Liver (tissue), 8 donors: ENCODE measurements at regions not wholly inside any gene's neighbourhood (a gene's known extent, or its start where the extent isn't known, plus 50 kb on each side); places are given as distances from the start of the nearest gene placed in this dataset.

Experiments
- DNase-seq: peaks from one replicate; pipeline ENCODE4 v3.0.0-alpha.2; 2017; ENCODE audit warnings: low spot score
- H3K27ac ChIP-seq, 2 donors: one replicate each; pipeline ENCODE4 v1.7.0; 2013; ENCODE audit warnings: inconsistent platforms in 2 of 2, low read length in 2 of 2, control low read depth in 1 of 2, low read depth in 1 of 2, mild to moderate bottlenecking in 1 of 2
- H3K27me3 ChIP-seq, 4 donors: one replicate each; pipeline versions ENCODE4 v1.6.1 to v1.7.0; 2013; ENCODE audit warnings: low read length in 3 of 4, inconsistent platforms in 1 of 4, mild to moderate bottlenecking in 1 of 4, moderate library complexity in 1 of 4; ENCODE audit not compliant: control insufficient read depth in 4 of 4, insufficient read depth in 4 of 4
- H3K36me3 ChIP-seq, 4 donors: one replicate each; pipeline versions ENCODE4 v1.6.1 to v1.7.0; 2013; ENCODE audit warnings: low read length in 3 of 4, mild to moderate bottlenecking in 3 of 4, low read depth in 1 of 4, moderate library complexity in 1 of 4; ENCODE audit not compliant: control insufficient read depth in 4 of 4, insufficient read depth in 3 of 4
- H3K4me1 ChIP-seq, 4 donors: one replicate each; pipeline versions ENCODE4 v1.6.1 to v1.7.0; 2013; ENCODE audit warnings: low read length in 3 of 4, mild to moderate bottlenecking in 3 of 4, moderate library complexity in 1 of 4; ENCODE audit not compliant: control insufficient read depth in 4 of 4, insufficient read depth in 4 of 4
- H3K4me3 ChIP-seq, 3 donors: one replicate each; pipeline versions ENCODE4 v1.6.1 to v1.7.0; 2013; ENCODE audit warnings: low read length in 3 of 3, control low read depth in 1 of 3, low read depth in 1 of 3, mild to moderate bottlenecking in 1 of 3
- H3K9ac ChIP-seq, 2 donors: one replicate each; pipeline ENCODE4 v1.7.0; 2013; ENCODE audit warnings: low read length in 2 of 2, mild to moderate bottlenecking in 2 of 2, moderate library complexity in 2 of 2, control low read depth in 1 of 2, low read depth in 1 of 2
- H3K9me3 ChIP-seq, 4 donors: one replicate each; pipeline versions ENCODE4 v1.6.1 to v1.7.0; 2013; ENCODE audit warnings: low read length in 3 of 4; ENCODE audit not compliant: control insufficient read depth in 4 of 4
- ATF3 ChIP-seq: IDR thresholded peaks from 2 replicates; pipeline ENCODE4 v1.6.1; 2016; ENCODE audit warnings: antibody characterized with exemption
- EGR1 ChIP-seq, 2 donors: IDR thresholded peaks; 2 replicates each; pipeline ENCODE4 v1.6.1; 2016 to 2018; ENCODE audit warnings: antibody characterized with exemption in 2 of 2, low read depth in 2 of 2
- FOXA2 ChIP-seq: IDR thresholded peaks from 2 replicates; pipeline ENCODE4 v1.6.1; 2016; ENCODE audit warnings: antibody characterized with exemption
- GABPA ChIP-seq, 2 donors: IDR thresholded peaks in 1 of 2; conservative IDR thresholded peaks in 1 of 2; 2 replicates each; pipeline ENCODE4 v1.6.1; 2016; ENCODE audit warnings: antibody characterized with exemption in 2 of 2, mild to moderate bottlenecking in 1 of 2, moderate library complexity in 1 of 2
- HNF4A ChIP-seq, 2 donors: conservative IDR thresholded peaks; 2 replicates each; pipeline ENCODE4 v1.6.1; 2016; ENCODE audit warnings: antibody characterized with exemption in 2 of 2, mild to moderate bottlenecking in 2 of 2
- HNF4G ChIP-seq: IDR thresholded peaks from 2 replicates; pipeline ENCODE4 v1.6.1; 2016; ENCODE audit warnings: antibody characterized with exemption
- JUND ChIP-seq, 2 donors: IDR thresholded peaks; 2 replicates each; pipeline ENCODE4 v1.6.1; 2016; ENCODE audit warnings: antibody characterized with exemption in 2 of 2
- NR2F2 ChIP-seq: IDR thresholded peaks from 2 replicates; pipeline ENCODE4 v1.6.1; 2016; ENCODE audit warnings: antibody characterized with exemption
- RAD21 ChIP-seq, 2 donors: IDR thresholded peaks; 2 replicates each; pipeline ENCODE4 v1.6.1; 2016; ENCODE audit warnings: antibody characterized with exemption in 2 of 2, mild to moderate bottlenecking in 2 of 2
- REST ChIP-seq: IDR thresholded peaks from 2 replicates; pipeline ENCODE4 v1.6.1; 2016; ENCODE audit warnings: antibody characterized with exemption, mild to moderate bottlenecking
- RXRA ChIP-seq, 2 donors: IDR thresholded peaks; 2 replicates each; pipeline ENCODE4 v1.6.1; 2017 to 2018; ENCODE audit warnings: antibody characterized with exemption in 2 of 2, mild to moderate bottlenecking in 1 of 2
- SP1 ChIP-seq: IDR thresholded peaks from 2 replicates; pipeline ENCODE4 v1.6.1; 2018; ENCODE audit warnings: antibody characterized with exemption, mild to moderate bottlenecking
- TAF1 ChIP-seq: conservative IDR thresholded peaks from 2 replicates; pipeline ENCODE4 v1.6.1; 2016; ENCODE audit warnings: antibody characterized with exemption, mild to moderate bottlenecking
- YY1 ChIP-seq: IDR thresholded peaks from 2 replicates; pipeline ENCODE4 v1.6.1; 2016; ENCODE audit warnings: antibody characterized with exemption, mild to moderate bottlenecking
- ZBTB33 ChIP-seq: IDR thresholded peaks from 2 replicates; pipeline ENCODE4 v1.6.1; 2016; ENCODE audit warnings: antibody characterized with exemption
- WGBS: extraction: QIAGEN DNeasy Blood & Tissue Kit; methylation state at CpG from one replicate; pipeline ENCODE4 v1.1.7; 2013; 5-methylcytosine and 5-hydroxymethylcytosine counted together
- TF ChIP-seq, protein P1 (sequence below): IDR thresholded peaks from 2 replicates; pipeline ENCODE4 v1.6.1; 2016; ENCODE audit warnings: antibody characterized with exemption
- TF ChIP-seq, protein P2 (sequence below): fragments of 150-350 bp; IDR thresholded peaks from 2 replicates; pipeline ENCODE4 v1.5.1; 2017; ENCODE audit warnings: improper control_type of control experiment, low read depth, low read length; ENCODE audit not compliant: missing input control
- donor health status: healthy.
- donor health status: healthy.
- donor health status: healthy.
- donor health status: healthy.
- donor health status: healthy.

DNA sequence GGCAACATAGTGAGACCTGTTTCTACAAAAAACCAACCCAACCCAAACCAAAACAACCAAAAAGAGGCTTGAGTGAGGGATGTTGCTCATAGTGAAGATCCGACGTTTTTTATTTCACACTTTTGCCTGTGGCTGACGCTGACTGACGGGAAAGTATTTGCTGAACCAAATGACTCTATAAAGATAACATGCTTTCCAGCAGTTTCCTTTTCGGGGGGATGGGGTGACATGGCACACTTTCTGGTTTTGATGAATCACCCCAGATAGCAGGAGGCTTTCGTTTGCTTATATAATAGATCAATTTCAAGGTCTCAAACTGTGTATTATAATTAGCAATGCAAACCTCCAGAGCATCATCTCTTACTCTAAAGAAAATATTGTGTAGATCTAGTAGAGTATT lies 150.8 kb downstream of the AQP4 start:
- no peak for DNase-seq
- Histone ChIP-seq H3K4me1 (peaks cover 0 to 4% (median 2%) of the 10 kb centered on the region in 4 donors), H3K27ac (no peak overlapping the region), H3K9ac (no peak overlapping the region), H3K9me3 (no peaks in the 10 kb centered on the region), H3K27me3 (no peaks in the 10 kb centered on the region), H3K36me3 (no peaks in the 10 kb centered on the region), H3K4me3 (no peak overlapping the region)
- TF ChIP-seq RXRA (IDR thresholded peaks at IDR 0.05) (no peak), GABPA (IDR thresholded peaks at IDR 0.05 in 1 of 2, conservative IDR thresholded peaks at IDR 0.05 in 1 of 2) (no peak), FOXA2 (no peak), TAF1 (no peak), YY1 (no peak), NR2F2 (no peak), RAD21 (IDR thresholded peaks at IDR 0.05) (no peak), REST (no peak), JUND (IDR thresholded peaks at IDR 0.05) (no peak), ZBTB33 (no peak)
- TF ChIP-seq, protein P1, sequence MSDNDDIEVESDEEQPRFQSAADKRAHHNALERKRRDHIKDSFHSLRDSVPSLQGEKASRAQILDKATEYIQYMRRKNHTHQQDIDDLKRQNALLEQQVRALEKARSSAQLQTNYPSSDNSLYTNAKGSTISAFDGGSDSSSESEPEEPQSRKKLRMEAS, result no peak
- TF ChIP-seq, protein P2, sequence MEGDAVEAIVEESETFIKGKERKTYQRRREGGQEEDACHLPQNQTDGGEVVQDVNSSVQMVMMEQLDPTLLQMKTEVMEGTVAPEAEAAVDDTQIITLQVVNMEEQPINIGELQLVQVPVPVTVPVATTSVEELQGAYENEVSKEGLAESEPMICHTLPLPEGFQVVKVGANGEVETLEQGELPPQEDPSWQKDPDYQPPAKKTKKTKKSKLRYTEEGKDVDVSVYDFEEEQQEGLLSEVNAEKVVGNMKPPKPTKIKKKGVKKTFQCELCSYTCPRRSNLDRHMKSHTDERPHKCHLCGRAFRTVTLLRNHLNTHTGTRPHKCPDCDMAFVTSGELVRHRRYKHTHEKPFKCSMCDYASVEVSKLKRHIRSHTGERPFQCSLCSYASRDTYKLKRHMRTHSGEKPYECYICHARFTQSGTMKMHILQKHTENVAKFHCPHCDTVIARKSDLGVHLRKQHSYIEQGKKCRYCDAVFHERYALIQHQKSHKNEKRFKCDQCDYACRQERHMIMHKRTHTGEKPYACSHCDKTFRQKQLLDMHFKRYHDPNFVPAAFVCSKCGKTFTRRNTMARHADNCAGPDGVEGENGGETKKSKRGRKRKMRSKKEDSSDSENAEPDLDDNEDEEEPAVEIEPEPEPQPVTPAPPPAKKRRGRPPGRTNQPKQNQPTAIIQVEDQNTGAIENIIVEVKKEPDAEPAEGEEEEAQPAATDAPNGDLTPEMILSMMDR, result no peak
- 51% methylated on average over 6 of the region's 6 CpGs for WGBS

DNA sequence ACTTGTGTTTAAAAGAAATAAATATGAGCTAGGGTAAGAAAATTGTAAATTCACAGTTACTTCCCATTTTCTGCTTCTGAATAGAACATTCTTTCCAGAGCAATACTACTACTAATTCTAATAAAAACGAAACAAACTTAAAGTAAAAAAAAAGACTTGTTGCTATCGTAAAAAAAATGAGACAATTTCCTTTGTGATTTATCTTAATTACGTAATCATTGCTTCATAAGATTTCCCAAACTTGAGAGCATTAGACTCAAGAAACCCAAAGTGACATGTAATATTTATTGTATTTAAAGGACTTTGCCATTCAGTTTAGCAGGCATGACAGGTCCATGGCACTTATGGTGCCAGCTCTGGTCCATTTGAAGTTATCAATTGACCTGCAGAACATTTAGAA lies 153.8 kb downstream of the AQP4 start:
- Histone ChIP-seq H3K9me3 (no peaks in the 10 kb centered on the region), H3K4me1 (peaks cover 0 to 8% (median 2%) of the 10 kb centered on the region in 4 donors), H3K36me3 (no peaks in the 10 kb centered on the region), H3K9ac (no peak overlapping the region), H3K27me3 (no peaks in the 10 kb centered on the region), H3K27ac (no peak overlapping the region), H3K4me3 (no peak overlapping the region)
- WGBS, result 76% methylated on average over 3 of the region's 3 CpGs
- DNase-seq, result no peak
- TF ChIP-seq RXRA (IDR thresholded peaks at IDR 0.05) (no peak), GABPA (IDR thresholded peaks at IDR 0.05 in 1 of 2, conservative IDR thresholded peaks at IDR 0.05 in 1 of 2) (no peak), NR2F2 (no peak), JUND (IDR thresholded peaks at IDR 0.05) (no peak), YY1 (no peak), SP1 (no peak), ZBTB33 (no peak), TAF1 (no peak), HNF4G (no peak), EGR1 (IDR thresholded peaks at IDR 0.05; ENCODE audit: low read depth in 2 of 2) (no peak), HNF4A (conservative IDR thresholded peaks at IDR 0.05) (no peak), RAD21 (IDR thresholded peaks at IDR 0.05) (no peak), ATF3 (no peak)
- TF ChIP-seq, protein P2, result no peak
